Non-pigmented ciliary epithelial cell (primary cell): ENCODE measurements at regions not wholly inside any gene's neighbourhood (a gene's known extent, or its start where the extent isn't known, plus 50 kb on each side); places are given as distances from the start of the nearest gene placed in this dataset.

Experiments
- DNase-seq: peaks from one replicate; pipeline ENCODE4 v3.0.0-alpha.2; 2010; ENCODE audit warnings: low read depth

DNA sequence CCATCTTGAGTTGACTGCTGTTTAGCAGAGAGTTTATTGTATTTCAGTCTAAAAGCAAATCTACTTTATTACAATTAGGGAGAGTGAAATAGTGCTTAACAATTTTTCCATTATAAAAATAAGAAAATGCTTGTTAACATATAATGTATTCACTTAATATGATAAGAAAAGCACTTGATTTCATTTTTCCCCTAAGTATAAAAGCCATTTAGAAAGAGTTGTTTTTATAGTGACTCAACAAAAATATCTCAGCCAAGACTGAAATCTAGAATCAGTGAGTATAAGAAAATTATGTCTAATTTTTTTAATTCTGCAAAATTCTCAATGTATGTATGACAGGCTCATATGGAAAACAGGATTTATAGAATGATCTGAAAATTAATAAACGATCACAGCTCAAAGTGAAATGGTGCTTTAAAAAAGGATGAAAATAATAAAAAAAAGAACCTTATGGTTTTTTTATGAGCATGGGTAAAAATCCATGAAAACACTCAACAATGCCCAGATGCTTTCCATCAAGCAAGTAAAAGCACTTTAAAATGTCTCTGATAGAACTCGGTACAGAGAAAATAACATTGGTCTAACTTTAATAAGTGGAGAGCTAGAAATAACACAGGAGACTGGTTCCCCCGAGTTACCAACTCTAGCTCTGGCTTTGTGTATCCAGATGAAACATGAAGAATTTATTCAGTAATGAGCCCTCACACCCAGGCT, 1057.8 kb upstream of the WWC1 start:
- DNase-seq = no peak

DNA sequence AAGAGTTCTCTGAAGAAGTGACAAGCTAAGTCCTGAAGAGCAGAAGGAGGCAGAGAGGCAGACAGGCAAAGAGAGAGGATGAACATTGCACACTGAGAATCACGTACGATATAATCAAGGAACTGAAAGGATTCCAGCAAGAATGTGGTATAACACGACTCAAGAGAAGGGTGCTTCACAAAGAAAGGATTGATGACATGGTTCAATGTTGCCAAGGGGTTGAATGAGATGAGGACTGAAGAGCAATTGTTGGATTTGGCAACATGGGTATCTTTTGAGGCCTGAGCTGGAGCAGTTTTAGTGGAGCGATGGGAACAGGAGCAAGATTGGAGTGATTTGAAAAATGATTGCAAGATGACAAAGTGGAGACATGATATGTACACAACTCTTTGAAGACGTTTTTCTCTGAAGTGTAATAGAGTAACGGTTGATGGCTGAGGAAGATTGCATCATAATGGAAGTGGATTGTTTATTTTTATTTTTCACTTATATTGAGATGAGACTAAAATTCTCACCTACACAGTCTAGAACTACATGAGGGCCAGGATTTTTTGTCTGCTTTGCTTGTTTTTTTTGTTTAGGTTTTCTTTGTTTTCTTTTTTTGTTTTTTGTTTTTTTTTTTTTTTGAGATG, 1049.9 kb upstream of the WWC1 start:
- DNase-seq = no peak

DNA sequence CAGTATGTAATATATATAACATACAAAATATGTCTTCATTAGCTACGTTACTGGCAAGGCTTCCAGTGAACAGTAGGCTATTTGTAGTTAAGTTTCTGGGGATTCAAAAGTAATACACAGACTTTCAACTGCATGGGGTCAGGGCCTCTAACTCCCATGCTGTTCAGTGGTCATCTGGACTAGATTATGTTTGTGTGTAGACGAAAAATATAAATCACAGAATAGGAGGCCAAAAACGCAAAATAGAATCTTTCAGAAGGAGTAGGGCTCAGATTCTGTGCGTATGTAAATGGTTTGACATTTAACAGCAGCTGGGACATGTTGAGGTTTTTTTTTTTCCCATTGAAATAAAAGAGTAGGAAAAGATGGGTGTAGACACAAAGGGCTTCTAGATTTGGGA, 1048.7 kb upstream of the WWC1 start:
- DNase-seq = no peak

DNA sequence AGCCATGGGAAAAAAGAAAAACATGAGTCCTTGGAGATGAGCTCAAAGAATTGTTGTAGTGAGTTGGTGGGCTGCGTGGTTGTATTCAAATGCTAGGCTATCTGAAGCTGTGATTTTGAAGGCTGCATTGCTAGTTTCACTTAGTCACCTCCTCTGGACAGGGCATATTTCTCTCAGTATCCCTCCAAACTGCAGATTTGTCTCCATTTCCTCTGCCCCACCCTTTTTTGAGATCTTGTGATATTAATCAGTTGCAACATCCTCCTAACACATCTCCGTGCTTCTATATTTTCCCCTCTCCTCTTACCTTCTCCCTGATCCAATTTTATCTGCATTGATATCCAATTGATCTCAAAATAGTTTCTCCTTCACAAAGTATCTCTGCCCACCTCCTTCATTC, 1048.0 kb upstream of the WWC1 start:
- no peak for DNase-seq

DNA sequence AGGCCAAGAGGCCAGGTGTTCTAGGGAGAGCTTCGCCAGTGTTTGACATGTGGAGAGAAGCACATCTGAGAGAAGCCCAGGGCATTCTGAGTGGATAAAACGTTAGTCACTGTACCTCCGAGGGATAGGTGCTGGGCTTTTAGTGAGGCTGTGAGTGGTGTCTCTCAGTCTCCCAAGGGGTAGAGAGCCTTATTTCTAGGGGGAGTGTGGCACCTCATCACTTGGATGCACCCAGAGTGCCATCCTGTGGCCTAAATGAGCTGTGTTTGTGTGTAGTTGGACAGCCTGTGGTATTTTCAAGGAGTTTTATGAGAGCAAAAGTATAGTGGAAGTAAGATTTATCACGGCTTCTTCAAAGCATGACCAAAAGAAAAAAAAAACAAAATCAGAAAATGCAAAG, 1046.9 kb upstream of the WWC1 start:
- DNase-seq = no peak

GRCh38 chr5:167245868-167246267, 1045.6 kb upstream of the WWC1 start:
- no peak for DNase-seq

GRCh38 chr5:167247816-167248215, 1043.6 kb upstream of the WWC1 start:
- DNase-seq = no peak

- DNase-seq = no peak
These were observed 1043.2 kb upstream of the WWC1 start for GRCh38 chr5:167248257-167248656.

- DNase-seq = no peak
These were observed 1040.4 kb upstream of the WWC1 start for GRCh38 chr5:167250996-167251395.

GRCh38 chr5:167254132-167254531, 1037.3 kb upstream of the WWC1 start:
- DNase-seq = no peak

DNA sequence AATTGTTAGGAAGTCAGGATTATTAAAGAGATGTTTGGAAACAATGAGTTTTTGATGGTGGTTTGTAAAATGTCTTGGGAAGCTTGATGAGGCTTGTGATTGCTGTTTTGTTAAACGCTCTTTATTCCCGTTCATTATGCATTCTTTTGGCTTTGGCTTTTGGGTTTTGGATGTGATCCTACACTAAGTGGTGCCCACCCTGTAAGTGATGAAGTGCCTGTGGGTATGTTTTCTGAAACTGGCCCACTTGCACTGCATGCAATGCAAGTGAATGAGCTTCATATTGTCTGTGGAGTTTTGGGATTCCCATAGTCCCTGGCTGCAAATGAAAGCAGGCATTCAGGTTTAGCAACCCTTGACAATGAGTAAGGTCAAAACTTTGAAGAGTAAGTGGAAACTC, 1035.5 kb upstream of the WWC1 start:
- no peak for DNase-seq

- DNase-seq = no peak
These were observed 1031.6 kb upstream of the WWC1 start for GRCh38 chr5:167259806-167260205.

GRCh38 chr5:167261309-167262100, 1029.9 kb upstream of the WWC1 start:
- DNase-seq = no peak

DNA sequence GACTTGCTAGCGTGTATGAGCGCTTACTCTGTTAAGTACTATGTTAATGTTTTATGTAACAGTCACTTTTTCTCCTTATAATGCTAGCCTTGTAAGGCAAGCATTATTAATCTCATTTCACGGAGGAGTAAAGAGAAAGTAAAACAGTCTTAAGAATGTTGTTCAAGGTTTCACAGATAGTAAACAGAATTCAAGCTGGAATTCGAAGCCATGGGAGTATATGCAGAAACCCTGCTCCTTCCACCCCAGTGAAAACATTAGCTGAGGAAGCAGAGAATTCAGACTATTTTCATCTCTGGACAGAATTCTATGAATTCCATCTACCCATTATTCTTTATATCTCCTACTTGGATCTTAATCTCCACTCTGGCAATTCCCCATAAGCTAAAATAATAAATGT, 1028.3 kb upstream of the WWC1 start:
- DNase-seq = no peak

DNA sequence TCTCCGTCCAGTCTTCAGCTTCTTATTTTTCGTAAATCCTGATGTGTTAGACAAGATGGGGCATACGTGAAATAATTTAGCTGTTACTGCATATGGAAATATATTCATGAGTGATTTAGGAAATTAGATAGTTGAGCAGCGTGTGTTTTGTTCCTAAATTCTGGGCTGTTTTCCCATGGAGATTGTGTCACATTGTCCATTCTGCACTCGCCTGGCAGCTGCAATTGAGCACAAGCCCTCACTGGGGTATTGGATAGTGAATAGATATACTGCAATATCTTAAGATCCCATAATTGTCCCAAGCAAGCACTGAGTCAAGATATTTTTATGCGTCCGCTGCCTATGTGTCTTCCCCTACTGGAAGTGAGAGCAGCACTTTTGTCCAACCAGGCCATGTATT, 1027.1 kb upstream of the WWC1 start:
- DNase-seq = no peak

- DNase-seq = no peak
These were observed 1023.1 kb upstream of the WWC1 start for GRCh38 chr5:167268337-167268736.

DNA sequence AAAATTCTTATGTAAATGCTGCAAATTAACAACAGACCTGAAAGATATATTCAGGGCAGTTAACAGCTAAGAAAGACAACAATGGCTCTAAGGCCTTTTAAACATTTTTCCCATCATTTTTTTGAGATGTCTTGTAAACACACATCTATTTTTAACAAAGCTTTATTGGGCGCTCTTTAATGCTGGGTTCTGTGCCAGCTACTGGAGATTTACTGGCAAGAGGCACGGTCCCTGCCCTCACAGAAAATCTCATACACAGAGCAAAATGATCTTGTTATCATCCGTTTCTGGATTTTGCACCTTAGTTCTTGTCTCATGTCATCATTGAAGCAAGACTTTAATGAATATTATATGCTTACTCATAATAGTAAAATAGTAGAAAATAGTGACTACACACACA, 1022.3 kb upstream of the WWC1 start:
- no peak for DNase-seq

DNA sequence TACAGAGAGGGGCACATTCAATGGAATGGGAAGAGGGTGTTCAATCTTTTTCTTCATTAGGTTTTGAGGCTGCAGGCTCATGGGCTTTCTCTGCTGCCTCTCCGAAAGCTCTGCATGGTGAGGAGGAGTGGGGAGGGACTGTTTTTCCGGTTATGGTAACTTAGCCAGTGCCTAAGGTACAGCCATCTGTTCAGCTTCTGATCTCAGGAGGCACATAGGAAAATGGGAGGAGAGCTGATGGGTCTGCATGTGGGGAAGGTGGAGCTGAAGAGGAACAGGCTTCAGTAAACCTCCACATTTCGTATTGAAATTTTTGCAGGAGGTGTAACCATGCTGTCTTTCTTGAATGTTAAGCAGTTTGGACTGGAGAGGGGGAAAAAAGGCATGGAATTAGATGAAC, 1020.4 kb upstream of the WWC1 start:
- DNase-seq = no peak

DNA sequence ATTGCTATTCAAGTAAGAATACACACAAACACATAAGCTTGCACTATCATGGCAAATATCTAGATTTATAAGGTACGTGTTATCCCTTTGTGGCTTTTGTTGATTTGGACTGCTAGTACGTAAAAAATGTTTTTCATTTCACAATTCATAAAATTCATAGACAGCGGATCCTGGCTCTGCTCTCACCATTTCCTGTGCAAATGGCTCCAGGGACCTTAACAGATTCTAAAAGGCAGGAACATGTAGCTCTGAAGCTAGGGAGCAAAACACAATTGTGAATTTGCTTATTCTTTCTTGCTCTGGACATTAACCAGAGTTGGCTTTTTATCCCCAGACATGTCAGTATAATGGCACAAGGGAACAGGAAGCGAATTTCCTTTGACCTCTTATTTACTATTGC, 1019.9 kb upstream of the WWC1 start:
- no peak for DNase-seq

- no peak for DNase-seq
These were observed 1011.3 kb upstream of the WWC1 start for GRCh38 chr5:167280111-167280510.

DNA sequence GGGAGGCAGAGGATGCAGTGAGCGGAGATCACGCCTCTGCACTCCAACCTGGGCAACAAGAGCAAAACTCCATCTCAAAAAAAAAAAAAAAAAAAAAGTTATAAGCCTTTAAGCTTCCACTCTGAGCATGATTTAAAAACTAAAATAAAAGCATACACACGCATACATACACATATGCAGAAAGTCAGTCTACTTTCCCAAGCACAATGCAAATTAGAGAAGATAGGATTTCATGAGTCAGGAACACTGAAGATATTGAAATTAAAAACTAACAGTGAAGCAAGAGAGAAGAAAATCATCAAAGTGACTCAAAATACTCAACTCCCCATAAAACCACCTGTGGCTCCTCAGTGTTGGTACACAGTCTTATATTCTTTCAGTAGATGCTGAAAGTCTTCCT, 1009.5 kb upstream of the WWC1 start:
- DNase-seq = no peak

DNA sequence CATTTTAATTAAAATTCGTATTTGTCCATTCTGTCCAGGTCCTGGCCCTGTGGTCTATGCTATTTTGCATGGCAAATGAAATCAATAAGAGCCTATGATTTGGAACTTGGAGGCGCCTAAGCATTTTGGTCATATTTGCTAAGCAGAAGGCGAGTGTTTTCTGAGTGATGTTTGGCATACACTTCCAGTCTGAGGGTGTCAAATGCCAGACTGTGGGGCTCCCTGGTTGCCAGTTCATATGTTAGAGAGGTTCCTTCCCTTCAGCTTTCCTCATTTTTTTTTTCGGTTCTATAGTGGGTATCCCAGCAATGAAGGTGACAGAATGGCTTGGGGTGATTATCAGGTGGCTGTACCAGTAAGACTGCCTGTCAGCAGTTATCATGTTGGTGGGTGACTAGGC, 1007.8 kb upstream of the WWC1 start:
- DNase-seq = no peak

DNA sequence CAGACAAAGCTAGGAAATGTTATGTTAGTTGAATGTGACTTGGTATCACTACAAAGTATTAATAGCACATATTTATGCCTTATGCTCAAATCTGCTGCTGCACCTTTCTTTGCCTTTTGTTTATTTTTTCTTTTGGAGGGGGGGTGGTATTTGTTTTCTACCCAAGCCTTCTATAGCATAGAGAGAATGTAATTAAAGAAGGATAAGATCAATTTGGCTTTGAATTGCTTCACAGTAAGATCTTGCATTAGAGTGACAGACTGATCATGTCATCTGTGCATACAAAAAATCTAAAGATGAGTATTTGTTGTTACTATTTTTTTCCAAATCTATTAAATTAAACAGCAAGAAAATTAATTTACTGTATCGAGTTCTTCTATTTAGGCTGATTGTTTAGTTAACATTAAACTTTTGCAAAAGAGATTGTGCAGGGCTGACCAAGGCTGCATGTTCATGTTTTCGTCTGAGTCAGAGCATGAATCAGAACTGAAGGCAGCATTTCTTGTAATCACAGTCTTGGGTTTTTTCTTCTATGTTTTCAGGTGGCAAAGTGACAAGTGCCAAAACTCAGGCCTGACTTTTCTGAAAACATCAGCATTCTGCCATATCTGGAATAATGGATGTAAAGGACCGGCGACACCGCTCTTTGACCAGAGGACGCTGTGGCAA, 1007.1 kb upstream of the WWC1 start:
- peak; percentile 13 for DNase-seq
